NB4 (cell line): ENCODE measurements at regions not wholly inside any gene's neighbourhood (a gene's known extent, or its start where the extent isn't known, plus 50 kb on each side); places are given as distances from the start of the nearest gene placed in this dataset.
"Not testable (repeated sequence)": the region's sequence is repeated elsewhere in the genome, so short reads cannot be mapped to it uniquely, and the experiment has no call there.

Experiments
- CTCF ChIP-seq: IDR thresholded peaks from one replicate; pipeline ENCODE4 v1.5.1; 2012; ENCODE audit warnings: low read depth, low read length
- MAX ChIP-seq: IDR thresholded peaks from 2 replicates; pipeline ENCODE4 v1.6.1; 2011; ENCODE audit warnings: low read depth, low read length
- MYC ChIP-seq: IDR thresholded peaks from 2 replicates; pipeline ENCODE4 v1.6.1; 2011; ENCODE audit warnings: low read depth, low read length
- POLR2A ChIP-seq: IDR thresholded peaks from 2 replicates; pipeline ENCODE4 v1.6.1; 2011; ENCODE audit warnings: mild to moderate bottlenecking; ENCODE audit not compliant: insufficient read length; ENCODE audit errors: extremely low read depth

- TF ChIP-seq CTCF, MAX, POLR2A, MYC: not testable (repeated sequence)
Observed at GRCh38 chr14:38600572-38600971, 344.7 kb upstream of the CLEC14A start.
